ENCODE measurements at regions not wholly inside any gene's neighbourhood (a gene's known extent, or its start where the extent isn't known, plus 50 kb on each side); places are given as distances from the start of the nearest gene placed in this dataset.

- TF ChIP-seq CTCF (IDR thresholded peaks at IDR 0.05; ENCODE audit: control extremely low read depth, extremely low read depth, low read depth, missing control alignments): no peak
- CTCF ChIA-PET: interaction anchor here (1.4 kb wide), 1 partner anchor 13 kb away, joined by 5 read pairs; no protein-coding TSS in a partner anchor
- POLR2A ChIA-PET: no interaction called here
- DNase-seq (ENCODE audit: extremely low spot score): no peak
Measured at GRCh38 chr2:198387677-198388076, 583.3 kb downstream of the PLCL1 start.

- no peak for DNase-seq (ENCODE audit: extremely low spot score)
- ChIA-PET POLR2A (no interaction called here), CTCF (no interaction called here)
- TF ChIP-seq CTCF (IDR thresholded peaks at IDR 0.05; ENCODE audit: control extremely low read depth, extremely low read depth, low read depth, missing control alignments): no peak
Measured at GRCh38 chr2:198385856-198386255, 581.5 kb downstream of the PLCL1 start.

- CTCF ChIA-PET: no interaction called here
- DNase-seq (ENCODE audit: extremely low spot score): no peak
- POLR2A ChIA-PET: no interaction called here
- TF ChIP-seq CTCF (IDR thresholded peaks at IDR 0.05; ENCODE audit: control extremely low read depth, extremely low read depth, low read depth, missing control alignments): no peak
Measured at GRCh38 chr2:198385326-198385725, 580.9 kb downstream of the PLCL1 start.

- no peak for DNase-seq (ENCODE audit: extremely low spot score)
- ChIA-PET POLR2A (no interaction called here), CTCF (no interaction called here)
- no peak for TF ChIP-seq CTCF (IDR thresholded peaks at IDR 0.05; ENCODE audit: control extremely low read depth, extremely low read depth, low read depth, missing control alignments)
Measured at GRCh38 chr2:198383392-198383791, 579.0 kb downstream of the PLCL1 start.

- POLR2A ChIA-PET: no interaction called here
- no peak for TF ChIP-seq CTCF (IDR thresholded peaks at IDR 0.05; ENCODE audit: control extremely low read depth, extremely low read depth, low read depth, missing control alignments)
- CTCF ChIA-PET: no interaction called here
- DNase-seq (ENCODE audit: extremely low spot score): no peak
Measured at GRCh38 chr2:198382811-198383210, 578.4 kb downstream of the PLCL1 start.

- no peak for TF ChIP-seq CTCF (IDR thresholded peaks at IDR 0.05; ENCODE audit: control extremely low read depth, extremely low read depth, low read depth, missing control alignments)
- POLR2A ChIA-PET: no interaction called here
- CTCF ChIA-PET: no interaction called here
- no peak for DNase-seq (ENCODE audit: extremely low spot score)
Measured at GRCh38 chr2:198376677-198377076, 572.3 kb downstream of the PLCL1 start.

GRCh38 chr2:198375083-198375410 lies 570.7 kb downstream of the PLCL1 start:
- DNase-seq (ENCODE audit: extremely low spot score): no peak
- no peak for TF ChIP-seq CTCF (IDR thresholded peaks at IDR 0.05; ENCODE audit: control extremely low read depth, extremely low read depth, low read depth, missing control alignments)
- ChIA-PET POLR2A (no interaction called here), CTCF (interaction anchor here (0.8 to 1.8 kb wide), 5 partner anchors 12 to 1114 kb away, joined by 3 to 6 read pairs (median 4); no protein-coding TSS in a partner anchor)

All from GM10248 (cell line).